Activated gamma-delta T cell (primary cell): ENCODE measurements at regions not wholly inside any gene's neighbourhood (a gene's known extent, or its start where the extent isn't known, plus 50 kb on each side); places are given as distances from the start of the nearest gene placed in this dataset.

Source experiments
- DNase-seq: peaks from one replicate; lab custom pipeline; 2025; lab: John Stamatoyannopoulos, UW

DNA sequence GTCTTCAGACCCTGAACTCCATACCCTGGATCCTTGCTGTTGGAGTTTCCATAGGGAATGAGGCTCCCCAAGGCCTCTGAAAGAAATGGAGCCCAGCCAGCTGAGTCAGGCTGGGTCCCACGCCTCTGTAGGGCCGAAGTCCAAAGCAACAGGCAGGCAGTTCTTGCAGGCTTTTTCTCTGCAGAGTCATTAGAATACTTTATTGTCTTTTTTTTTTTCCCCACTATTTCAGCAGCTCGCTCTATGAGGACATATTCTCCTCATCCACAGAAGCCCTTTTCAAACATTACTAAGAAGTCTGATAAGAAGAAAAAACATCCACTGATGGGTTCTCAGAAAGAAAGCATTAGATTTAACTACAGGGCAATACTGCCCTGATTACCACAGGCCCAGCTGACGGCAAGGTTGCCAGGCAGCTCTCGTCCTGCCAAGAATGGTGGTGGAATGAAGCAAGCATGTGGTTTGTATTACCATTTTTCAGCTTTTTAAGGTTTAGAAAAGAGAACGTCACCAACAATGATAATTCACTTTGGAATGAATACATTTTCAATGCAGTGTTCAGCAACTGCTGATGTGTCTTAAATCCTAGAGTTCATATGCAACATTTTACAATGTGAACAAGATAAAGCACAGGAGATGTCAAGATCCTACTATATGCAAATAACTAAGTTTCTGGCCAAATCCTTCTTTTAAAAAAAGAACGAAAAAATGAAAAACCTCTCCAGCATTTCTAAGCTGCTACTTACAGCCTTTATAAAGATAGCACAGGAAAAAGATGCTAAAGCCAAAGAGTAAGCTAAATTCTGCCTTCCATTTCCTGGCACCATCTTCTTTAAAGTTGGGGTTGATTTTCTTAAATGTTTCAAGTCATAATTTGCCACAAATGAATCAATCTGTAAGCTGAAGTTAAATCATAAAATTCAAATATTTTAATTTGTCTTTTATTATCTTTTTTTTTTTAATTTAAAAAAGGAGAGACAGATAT is 223.6 kb upstream of the CITED2 start:
- no peak for DNase-seq

DNA sequence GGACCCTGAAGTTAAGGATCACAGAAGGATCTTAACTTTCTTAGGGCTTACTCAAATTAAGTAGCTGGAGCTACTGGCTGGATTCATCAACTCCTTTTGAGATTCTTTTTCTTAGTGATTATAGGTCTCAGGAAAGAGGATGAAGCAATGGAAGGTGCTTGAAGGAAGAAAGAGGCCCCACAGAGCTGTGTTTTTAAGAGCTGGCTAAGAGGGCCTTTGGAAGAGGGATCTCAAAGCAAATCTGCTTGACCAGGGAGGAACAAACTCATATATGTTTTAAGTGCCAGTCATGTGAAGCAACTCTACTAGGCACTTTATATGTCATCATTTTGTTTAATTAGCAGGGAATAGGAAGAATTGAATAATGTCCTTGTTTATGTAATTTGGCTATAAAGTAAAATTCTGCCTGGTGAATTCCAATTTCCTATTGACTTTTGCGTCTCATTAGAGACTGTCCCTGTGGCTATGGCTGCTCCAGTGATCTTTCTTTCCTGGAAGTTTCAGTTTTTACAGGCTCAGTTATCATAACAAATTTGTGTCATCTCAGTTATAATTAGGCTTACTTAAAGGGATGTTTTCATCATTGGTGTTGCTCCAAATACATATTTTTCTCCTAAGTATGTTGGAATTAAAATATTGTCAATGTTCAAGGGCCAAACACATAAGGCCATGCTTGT is 222.8 kb upstream of the CITED2 start:
- DNase-seq: no peak

DNA sequence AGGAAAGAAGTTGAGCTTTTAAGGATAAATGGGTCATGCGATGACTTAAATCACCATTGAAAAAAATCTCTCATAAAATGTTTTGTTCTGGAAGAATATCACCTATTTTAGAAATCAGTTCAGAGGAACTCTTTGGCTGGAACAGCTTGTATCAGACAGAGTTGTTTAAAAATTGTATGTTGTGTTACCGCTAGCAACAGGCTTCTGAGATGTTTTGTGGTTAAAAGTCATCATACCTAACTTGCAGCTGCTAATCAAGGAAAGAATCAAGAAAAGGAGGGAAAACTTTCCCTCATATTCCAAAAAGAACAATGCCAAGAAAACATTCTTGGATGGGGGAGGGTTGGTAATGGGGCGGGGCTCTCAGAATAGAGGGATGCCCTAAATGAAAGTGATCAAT is 220.7 kb upstream of the CITED2 start:
- no peak for DNase-seq

DNA sequence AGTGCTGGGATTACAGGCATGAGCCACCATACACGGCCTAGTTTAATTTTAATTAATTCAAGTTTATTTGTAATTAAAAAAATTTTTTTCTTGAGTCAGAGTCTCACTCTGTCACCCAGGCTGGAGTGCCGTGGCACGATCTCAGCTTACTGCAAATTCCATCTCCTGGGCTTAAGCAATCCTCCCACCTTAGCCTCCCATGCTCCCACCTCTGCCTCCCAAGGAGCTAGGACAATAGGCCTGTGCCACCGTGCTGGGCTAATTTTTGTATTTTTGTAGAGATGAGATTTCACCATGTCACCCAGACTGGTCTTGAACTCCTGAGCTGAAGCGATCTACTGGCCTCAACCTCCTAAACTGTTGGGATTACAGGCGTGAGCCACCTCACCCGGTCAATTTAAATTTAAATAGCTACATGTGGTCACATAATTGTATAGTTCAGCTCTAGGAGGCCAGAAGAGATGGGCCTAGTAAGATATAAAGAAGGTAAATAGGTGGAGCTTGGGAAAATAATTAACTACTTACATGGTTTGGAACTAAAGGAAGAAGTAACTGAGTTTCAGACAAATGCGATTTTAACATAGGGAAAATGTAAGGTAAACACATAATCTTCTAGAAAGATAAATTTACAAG is 220.0 kb upstream of the CITED2 start:
- no peak for DNase-seq

DNA sequence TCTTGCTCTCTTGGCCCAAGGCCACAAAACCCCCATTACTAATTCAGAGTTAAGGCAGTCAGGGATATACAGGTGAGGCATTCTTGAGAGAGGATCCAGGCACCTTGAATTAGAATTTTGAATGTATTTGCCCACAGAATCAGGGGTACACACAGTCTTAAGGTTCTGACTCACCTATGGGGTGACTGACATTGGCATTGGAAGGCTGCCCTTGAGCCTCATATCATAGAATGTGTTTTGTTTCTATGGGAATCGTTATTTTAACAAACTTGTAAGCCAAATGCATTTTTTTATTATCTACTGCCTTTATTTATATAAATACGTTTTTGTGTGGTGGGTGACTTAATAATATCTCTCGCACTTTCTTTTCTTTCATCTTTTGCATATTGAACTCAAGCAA is 218.6 kb upstream of the CITED2 start:
- no peak for DNase-seq

DNA sequence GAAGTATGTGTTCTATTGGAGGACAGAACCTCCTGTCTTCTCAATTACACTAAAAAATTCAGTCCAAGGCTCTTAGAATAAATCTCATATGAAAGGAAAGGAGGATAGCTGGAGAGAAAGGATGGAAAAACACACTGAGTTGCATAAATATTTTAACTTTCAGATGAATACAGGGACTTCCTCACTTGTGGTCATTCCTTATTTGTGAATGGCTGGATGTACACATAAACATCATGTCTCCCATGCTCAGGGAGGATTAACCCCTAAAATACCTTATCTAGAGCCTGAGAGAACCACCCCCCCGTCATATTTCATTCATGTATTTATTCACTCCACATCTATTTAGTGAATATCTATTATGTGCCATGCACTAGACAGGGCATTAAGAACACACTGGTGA is 217.6 kb upstream of the CITED2 start:
- DNase-seq: no peak

DNA sequence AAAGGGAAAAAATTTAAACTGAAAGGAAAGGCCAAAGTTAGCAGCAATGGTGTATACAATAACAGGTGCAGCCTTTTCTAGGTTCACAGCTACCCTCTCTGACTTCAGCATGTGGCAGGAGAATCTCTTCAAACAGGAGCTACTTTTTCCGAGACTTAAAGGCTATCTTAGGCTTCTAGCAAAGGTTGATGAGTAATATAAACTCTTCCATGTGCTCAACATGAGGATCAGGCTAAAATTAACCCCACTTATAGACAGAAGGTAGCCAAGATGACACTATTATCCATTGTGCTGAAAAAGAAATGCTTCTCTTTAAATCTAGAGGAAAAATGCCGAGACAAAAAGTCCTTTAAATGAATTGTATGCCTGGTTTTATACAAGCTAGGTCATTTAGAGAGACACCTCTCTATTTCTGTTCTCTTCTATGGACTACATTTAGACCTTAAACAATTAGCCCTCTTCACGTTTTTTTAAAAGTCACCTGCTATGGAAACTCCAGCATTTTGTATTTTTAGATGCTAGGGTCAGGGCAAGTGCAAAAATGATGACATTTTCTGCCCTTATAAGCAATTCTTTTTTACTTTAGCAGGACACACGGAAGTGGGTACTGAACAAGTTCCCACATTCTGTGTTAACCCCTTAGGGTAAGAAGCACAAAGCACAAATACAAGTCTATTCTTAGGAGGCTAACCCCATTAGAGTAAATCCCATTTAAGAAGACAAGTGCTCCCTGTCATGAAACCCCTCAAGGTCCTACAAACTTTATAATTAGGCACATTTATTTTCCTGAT is 216.8 kb upstream of the CITED2 start:
- DNase-seq: no peak

DNA sequence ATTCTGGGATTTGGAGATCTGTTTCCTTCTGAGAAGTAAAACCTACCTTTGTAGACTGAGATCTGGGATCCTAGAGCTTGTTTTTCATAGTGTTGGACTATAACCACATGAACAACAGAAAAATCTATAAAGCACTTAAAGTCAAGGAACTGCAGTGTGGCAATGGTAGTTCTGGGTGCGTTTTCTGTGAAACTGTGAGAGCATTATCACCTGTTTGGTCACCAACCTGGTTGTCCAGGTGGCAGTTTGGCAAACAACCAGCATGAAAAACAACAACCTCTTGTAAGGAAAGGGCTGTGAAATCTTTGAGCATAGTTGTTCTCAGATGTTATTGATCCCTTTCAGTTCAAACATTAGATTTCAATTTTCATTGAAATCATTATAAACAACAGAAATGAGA is 215.8 kb upstream of the CITED2 start:
- DNase-seq: no peak

DNA sequence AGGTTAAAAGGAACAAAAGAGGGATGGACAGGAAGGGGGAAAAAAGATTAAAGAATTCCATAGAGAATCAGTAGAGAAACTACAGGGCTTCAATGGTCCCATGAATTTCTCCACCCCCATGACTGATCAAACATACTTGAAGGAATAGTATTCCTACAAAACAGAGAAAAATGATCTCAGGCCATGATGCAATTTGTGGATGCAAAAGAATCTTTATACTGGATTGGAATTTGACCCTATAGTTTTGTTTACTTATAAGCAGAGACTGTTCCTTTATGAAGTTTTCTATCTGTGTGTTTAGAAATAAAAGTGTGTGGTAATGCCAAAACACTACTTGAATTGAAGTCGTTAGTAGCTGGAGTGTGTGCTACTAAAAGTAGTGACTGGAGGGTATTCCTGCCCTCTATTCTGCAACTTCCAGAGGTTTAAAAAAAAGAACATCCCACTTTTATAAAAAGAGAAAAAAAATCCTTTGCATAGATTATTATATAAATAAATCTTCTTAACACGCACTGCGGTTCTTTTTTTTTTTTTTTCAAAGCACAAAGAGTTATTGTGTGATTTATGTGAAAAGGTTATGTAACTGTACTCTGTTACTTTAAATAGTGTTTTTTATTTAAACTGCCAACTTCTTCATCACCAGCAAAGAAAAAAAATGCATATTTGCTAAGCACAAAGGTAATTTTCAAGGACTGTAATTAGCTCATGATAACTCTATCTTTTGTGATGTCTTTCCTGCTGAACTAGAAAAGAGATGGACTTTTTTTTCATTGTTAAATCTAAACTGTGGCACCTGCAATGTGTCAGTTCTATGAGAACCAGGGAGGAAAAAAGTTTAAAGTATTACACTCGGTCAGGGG is 214.5 kb upstream of the CITED2 start:
- DNase-seq: no peak

DNA sequence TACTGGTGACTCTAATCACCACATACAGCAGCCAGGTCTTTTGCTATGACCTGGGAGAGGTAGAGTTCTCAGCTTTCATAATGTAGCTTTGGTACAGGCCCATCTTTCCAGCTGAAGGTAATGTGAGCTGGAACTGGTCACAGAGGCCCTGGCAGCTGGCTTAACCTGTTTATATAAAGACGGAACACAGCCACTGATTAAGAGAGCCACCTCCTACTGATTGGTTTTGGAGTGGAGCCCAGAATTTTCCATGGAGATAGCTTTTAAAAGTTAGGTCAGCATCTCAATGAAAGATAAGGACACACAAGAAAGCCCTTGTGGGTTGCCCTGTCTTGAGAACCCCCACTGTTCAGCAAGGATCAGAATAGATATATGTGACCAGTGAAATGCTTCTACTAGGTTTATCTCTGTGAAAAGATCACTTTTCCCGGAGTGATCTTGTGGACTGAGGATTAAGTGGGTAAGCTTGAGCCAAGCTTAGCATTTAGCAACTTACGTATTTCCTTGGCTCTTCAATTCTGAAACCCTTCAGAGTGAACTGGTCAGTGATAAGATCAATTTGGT is 213.7 kb upstream of the CITED2 start:
- DNase-seq: no peak

DNA sequence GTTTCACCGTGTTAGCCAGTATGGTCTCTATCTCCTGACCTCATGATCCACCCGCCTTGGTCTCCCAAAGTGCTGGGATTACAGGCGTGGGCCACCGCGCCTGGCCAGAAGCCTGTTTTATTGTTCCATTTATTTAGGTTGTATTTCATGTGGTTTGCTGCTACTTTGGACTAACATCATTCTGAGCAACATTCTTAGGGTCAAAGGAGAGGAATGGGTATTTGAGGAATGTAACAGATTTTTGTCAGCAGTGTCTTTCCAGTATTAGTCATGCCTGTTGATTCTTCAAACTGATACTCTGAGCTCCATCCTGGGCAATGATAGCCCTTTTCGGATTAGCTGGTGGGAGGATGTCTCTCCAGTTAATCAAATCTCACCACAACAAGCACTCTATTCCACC is 213.0 kb upstream of the CITED2 start:
- DNase-seq: no peak

DNA sequence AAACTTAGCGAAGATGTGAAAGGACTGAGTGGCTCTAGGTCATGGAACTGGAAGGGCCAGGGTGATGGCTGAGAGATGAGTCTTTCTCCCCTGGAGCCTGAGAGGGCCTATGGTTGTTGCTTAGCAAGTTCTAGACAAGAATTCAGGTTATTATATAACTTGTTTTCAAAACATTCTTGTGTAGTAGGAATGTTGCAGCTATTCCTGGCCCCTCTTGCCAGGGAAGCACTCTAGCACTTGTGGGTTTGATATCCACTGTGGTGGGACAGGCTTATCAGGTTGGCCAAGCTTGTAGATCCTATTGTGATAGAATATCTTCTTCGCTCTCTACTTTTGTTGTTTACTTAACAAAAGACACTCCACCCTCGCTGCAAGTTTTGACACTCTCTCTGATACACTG is 211.8 kb upstream of the CITED2 start:
- DNase-seq: no peak

DNA sequence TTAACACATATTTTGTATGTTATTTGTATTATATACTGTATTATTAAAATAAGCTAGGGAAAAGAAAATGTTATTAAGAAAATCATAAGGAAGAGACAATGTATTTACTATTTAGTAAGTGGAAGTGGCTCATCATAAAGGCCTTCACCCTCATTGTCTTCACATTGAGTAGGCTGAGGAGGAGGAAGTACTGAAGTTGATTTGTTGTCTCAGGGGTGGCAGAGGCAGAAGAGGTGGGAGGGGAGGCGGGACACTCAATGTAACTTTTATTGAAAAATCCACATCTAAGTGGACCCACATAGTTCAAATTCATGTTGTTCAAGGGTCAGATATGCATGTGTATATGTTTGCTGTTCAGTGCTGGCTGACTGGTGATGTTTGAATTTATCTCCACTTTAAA is 210.2 kb upstream of the CITED2 start:
- DNase-seq: no peak

DNA sequence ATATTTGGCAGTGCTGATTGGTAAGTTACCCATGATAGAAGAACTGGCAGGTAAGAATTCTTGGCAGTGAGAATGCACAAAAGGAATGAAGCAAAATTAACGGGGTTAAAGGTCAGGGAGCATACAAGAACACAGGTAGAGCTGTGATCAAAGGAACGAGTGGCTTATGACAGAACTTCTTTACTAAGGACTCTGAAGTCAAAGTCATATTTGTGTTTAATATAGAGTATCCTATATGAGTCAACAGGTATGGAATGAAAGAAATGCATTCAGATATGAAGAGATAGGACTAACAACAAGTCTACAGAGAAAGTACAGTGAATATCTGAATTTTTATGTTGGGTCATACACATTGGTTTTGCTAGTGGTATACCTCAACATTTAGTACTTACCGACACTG is 209.0 kb upstream of the CITED2 start:
- no peak for DNase-seq

DNA sequence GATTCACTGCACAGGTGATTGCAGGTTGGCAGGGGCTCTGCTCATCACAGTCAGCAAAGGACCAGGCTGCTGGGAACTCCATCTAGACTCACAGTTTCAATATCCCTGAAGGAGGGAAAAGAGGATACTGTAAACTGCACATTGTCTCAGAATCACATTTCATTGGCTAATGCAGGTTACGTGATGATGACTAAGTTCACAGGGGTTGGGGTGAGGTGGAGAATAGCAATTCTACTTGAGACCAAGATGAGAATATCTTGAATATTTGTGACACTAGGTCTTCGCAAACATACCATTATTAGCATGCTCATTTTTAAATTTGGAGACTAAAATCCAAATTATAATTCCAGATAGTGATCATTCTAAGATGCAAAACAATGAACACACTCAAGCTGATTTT is 208.5 kb upstream of the CITED2 start:
- DNase-seq: no peak

DNA sequence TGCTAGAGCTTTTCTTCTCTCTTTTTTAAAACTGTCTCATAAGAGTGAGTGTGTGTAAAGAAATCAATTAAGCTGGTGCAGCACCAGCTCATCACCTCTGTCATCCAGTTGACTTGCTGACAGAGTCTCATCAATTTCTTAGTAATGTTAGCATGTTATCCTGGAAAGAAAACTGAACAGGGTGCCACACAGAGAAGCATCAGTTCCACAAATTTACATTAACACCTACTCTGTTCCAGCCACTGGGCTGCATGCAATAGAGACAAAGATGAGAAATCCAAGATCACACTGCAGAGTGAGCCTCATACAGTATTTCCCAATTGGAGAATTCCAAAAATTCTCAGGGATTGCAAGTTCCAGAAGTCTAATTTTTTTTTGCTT is 207.0 kb upstream of the CITED2 start:
- DNase-seq: no peak

DNA sequence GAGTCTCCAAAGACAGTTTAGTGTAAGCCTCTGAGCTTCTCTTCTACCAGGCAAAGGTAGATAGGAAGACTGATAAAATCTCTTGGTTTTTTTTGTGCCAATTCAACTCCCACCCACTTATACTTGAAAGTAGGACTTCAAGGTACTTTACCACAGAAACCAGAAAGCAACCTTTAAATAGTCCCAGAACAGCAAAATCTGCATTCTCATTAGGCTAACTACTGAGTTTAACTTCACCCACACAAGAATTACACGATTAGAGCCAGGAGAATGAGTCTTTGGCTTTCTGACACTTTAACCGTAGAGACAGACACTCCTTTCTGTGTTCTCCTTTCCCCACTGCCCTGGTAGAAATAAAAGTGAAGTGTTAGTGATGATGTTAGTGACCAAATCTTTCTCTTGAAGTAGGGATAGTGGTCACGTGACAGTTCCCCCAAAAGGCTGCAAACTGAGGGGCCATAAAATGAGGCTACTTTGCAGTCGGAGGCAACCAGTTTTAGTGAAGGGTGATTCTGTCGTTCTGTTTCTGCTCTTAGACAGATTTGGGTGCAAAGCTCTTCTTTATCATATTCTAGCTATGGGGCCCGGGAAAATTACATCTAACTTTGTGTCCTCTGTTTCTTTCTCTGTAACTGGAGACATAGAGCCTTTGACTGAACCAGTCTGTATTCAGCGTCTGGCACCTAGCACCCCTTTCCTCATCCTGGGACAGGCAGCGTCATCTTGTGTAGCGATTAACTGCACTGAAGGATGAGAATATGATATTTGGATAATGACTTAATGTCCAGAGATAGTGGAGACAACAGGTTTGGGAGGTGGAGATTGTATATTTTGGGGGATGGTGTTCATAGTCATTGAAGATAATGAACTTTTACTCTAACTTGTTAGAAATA is 206.4 kb upstream of the CITED2 start:
- no peak for DNase-seq

DNA sequence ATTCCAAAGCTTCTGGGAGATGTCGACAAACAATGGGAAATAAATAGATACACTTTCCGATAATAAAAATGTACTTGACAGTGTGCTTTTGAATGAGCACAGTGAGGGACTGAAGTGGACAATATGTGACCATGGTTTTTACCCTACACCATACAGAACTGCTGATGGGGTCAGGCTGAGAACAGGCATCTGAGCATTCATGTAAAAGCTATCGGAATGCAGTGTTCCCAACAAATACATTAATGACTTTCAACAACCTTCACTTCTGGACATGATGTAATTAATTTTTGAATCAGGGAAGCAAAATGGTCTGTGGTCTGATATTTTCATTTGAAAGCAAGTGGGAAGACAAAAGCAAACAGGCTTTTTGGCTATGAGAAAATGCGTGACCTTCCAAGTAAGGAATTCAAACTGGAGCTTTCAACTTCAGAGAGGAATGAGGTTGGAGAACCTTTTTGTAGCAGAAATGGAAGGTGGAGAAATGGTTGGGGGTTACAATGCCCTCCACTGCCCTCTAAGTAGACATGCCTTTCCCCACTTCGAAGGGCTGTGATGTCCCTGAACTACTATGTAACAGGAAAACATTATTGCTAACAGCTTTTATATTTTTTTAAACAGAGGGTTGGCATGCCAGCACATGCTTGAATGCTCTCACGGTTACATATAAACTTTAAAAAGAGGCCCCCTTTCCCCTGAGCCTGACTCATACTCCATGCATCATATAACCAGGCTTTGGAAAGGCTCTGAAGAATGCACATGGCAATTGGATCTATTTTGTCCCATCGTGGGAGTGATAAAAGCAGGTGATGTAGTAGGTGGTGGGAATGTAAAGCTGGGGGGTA is 203.5 kb upstream of the CITED2 start:
- no peak for DNase-seq
